ENCODE measurements at regions not wholly inside any gene's neighbourhood (a gene's known extent, or its start where the extent isn't known, plus 50 kb on each side); places are given as distances from the start of the nearest gene placed in this dataset.

DNA sequence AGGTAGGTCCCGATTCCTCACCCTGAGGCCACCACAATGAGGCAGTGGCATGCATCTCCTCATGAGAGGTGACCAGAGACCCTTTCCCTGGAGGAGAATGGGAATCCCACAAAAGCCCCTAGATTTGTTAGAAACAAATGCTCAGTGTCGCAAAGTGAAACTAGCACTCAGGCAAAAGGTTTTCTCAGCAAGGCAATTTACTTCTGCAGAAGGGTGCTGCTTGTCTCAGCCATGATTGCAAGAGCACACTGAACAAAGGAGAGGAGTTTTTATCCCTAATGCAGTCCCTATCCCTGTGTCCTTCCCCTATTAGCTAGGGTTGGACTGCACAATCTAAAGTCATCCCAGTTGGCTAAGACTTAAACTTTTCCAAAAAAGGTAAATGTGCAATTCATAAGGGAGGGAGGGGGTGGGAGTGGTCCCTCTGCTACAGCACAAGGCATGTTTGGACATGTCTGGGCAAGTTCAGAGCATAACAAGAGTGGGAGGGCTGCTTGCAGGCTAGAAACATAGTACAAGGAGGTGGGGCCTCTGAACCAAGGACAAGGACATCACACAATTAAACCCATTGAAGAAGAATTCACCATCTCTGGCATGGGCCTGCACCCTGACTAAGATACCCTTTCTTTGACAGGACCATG, 185.3 kb downstream of the CCNG2 start:
- TF ChIP-seq EP300 (IDR thresholded peaks at IDR 0.05; ENCODE audit: borderline replicate concordance) (no peak), TAF1 (IDR thresholded peaks at IDR 0.05; ENCODE audit: low read depth) (no peak), FOXM1 (IDR thresholded peaks at IDR 0.05; ENCODE audit: borderline replicate concordance, low read depth) (no peak)
- TF ChIP-seq, protein P1, sequence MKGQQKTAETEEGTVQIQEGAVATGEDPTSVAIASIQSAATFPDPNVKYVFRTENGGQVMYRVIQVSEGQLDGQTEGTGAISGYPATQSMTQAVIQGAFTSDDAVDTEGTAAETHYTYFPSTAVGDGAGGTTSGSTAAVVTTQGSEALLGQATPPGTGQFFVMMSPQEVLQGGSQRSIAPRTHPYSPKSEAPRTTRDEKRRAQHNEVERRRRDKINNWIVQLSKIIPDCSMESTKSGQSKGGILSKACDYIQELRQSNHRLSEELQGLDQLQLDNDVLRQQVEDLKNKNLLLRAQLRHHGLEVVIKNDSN (IDR thresholded peaks at IDR 0.05) = no peak
